ENCODE measurements at regions not wholly inside any gene's neighbourhood (a gene's known extent, or its start where the extent isn't known, plus 50 kb on each side); places are given as distances from the start of the nearest gene placed in this dataset.
"Not testable (repeated sequence)": the region's sequence is repeated elsewhere in the genome, so short reads cannot be mapped to it uniquely, and the experiment has no call there.

DNA sequence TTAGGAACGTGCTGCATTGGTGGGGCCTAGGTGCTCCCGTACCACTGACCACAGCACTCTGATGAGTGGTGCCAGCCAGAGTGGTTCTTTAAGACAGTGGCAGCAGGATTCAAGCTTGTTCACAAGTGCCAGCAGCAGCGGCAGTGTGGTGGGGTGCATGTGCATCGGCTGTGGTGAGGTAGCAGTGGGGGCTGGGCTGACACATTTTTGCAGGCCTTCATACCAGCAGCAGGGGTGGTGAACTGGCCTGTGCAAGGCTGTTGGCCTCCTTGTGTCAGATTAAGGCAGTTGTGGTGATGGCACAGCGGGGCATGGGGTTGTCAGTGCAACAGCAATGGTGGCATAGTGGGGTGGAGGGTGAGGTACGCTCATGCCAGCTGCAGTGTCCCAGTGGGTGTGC lies 131.4 kb downstream of the PABPC4L start:
- DNase-seq (no peak), ATAC-seq (no peak)
- in situ Hi-C loops (cut with MboI; ENCODE audit: low sequenced_read_pairs in 4 of 4): no loop called here
- Histone ChIP-seq H3K4me3 (no peak overlapping the region), H3K9me3 (no peaks in the 10 kb centered on the region), H3K4me1 (no peaks in the 10 kb centered on the region), H3K27me3 (no peaks in the 10 kb centered on the region), H3K27ac (no peak overlapping the region), H3K36me3 (no peaks in the 10 kb centered on the region)
- intact Hi-C loops (cut with DNase I; ENCODE audit: low total_unique reads): no loop called here
- TF ChIP-seq POLR2A (IDR thresholded peaks at IDR 0.05): no peak
- TF ChIP-seq, protein P1, sequence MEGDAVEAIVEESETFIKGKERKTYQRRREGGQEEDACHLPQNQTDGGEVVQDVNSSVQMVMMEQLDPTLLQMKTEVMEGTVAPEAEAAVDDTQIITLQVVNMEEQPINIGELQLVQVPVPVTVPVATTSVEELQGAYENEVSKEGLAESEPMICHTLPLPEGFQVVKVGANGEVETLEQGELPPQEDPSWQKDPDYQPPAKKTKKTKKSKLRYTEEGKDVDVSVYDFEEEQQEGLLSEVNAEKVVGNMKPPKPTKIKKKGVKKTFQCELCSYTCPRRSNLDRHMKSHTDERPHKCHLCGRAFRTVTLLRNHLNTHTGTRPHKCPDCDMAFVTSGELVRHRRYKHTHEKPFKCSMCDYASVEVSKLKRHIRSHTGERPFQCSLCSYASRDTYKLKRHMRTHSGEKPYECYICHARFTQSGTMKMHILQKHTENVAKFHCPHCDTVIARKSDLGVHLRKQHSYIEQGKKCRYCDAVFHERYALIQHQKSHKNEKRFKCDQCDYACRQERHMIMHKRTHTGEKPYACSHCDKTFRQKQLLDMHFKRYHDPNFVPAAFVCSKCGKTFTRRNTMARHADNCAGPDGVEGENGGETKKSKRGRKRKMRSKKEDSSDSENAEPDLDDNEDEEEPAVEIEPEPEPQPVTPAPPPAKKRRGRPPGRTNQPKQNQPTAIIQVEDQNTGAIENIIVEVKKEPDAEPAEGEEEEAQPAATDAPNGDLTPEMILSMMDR (IDR thresholded peaks at IDR 0.05 in 4 of 5, conservative IDR thresholded peaks at IDR 0.05 in 1 of 5): no peak

DNA sequence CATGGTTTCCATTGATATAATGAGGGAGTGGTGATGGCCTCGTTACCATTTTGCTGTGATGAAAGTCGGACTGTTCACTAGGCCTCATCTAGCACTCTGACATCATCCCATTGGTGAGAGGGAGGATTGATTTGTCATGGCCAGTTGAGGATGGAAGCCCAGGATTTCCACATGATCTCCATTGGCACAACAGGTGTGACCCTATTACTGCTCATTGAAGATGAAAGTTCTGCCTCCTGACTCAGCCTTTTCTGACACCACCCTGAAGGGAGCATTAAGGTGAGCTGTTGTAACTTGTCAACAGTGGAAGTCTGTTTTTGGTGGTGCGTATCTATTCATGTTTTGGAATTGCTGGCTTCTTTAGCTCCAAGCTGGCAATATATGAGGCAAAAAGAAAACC lies 144.2 kb downstream of the PABPC4L start:
- H3K9me3 ChIP-seq: no peaks in the 10 kb centered on the region
- in situ Hi-C loops (cut with MboI; ENCODE audit: low sequenced_read_pairs in 4 of 4) (no loop called here), intact Hi-C loops (cut with DNase I; ENCODE audit: low total_unique reads) (no loop called here)
- H3K36me3 ChIP-seq: no peaks in the 10 kb centered on the region
- ATAC-seq (no peak), DNase-seq (no peak)
- no peak overlapping the region for H3K4me3 ChIP-seq
- TF ChIP-seq, protein P1 (IDR thresholded peaks at IDR 0.05 in 4 of 5, conservative IDR thresholded peaks at IDR 0.05 in 1 of 5): no peak
- TF ChIP-seq POLR2A (IDR thresholded peaks at IDR 0.05): no peak
- H3K27ac ChIP-seq: no peak overlapping the region
- no peaks in the 10 kb centered on the region for H3K4me1 ChIP-seq
- no peaks in the 10 kb centered on the region for H3K27me3 ChIP-seq

- ATAC-seq; H3K36me3 ChIP-seq; H3K4me3 ChIP-seq; H3K27me3 ChIP-seq; intact Hi-C loops (cut with DNase I; ENCODE audit: low total_unique reads); DNase-seq; H3K4me1 ChIP-seq; H3K9me3 ChIP-seq; H3K27ac ChIP-seq; in situ Hi-C loops (cut with MboI; ENCODE audit: low sequenced_read_pairs in 4 of 4): not testable (repeated sequence)
Measured at GRCh38 chr4:134046221-134046620, 155.4 kb downstream of the PABPC4L start.

DNA sequence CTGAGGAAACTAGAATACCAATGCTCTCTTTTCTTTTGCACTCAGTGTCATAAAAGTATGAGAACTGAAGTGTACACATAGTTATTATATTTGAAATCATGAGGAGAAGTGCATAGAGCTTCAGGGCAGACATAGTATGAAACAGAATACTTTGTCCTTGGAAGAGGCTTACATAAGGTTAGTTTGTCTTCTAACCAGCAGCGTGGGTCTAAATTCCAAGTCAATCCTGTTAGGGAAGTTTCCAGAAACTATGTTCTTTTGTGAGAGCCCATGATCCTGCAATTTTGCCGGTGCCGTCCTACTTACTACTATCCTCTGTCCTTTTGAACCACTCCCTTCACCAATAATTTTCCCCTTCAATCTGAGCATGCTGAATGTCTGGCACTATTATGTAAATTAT lies 156.2 kb downstream of the PABPC4L start:
- no peak for TF ChIP-seq POLR2A (IDR thresholded peaks at IDR 0.05)
- TF ChIP-seq, protein P1 (IDR thresholded peaks at IDR 0.05 in 4 of 5, conservative IDR thresholded peaks at IDR 0.05 in 1 of 5): no peak
- Histone ChIP-seq H3K4me1 (no peaks in the 10 kb centered on the region), H3K4me3 (no peak overlapping the region), H3K27ac (no peak overlapping the region), H3K27me3 (no peaks in the 10 kb centered on the region), H3K36me3 (no peaks in the 10 kb centered on the region), H3K9me3 (no peaks in the 10 kb centered on the region)
- intact Hi-C loops (cut with DNase I; ENCODE audit: low total_unique reads): no loop called here
- DNase-seq (no peak), ATAC-seq (no peak)
- in situ Hi-C loops (cut with MboI; ENCODE audit: low sequenced_read_pairs in 4 of 4): no loop called here

DNA sequence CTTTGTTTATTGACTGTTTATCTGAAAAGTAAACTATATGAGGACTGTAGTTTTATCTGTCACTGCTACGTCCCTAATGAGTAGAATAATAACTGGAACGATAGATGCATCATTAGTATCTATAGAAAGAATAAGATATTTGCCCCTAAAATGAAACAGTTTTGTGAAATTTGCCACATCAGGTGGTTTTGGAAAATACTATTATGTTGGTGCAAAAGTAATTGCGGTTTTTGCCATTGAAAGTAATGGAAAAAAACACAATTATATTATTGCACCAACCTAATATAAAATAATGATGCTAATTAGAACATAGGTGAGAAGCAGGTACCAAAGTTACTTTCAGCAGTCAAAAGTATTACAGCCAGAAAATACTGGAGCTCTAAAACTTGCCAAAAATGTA lies 158.3 kb downstream of the PABPC4L start:
- Histone ChIP-seq H3K27me3 (no peaks in the 10 kb centered on the region), H3K27ac (no peak overlapping the region), H3K36me3 (no peaks in the 10 kb centered on the region), H3K4me1 (no peaks in the 10 kb centered on the region), H3K4me3 (no peak overlapping the region), H3K9me3 (no peaks in the 10 kb centered on the region)
- TF ChIP-seq, protein P1 (IDR thresholded peaks at IDR 0.05 in 4 of 5, conservative IDR thresholded peaks at IDR 0.05 in 1 of 5): no peak
- no peak for TF ChIP-seq POLR2A (IDR thresholded peaks at IDR 0.05)
- DNase-seq: no peak
- intact Hi-C loops (cut with DNase I; ENCODE audit: low total_unique reads): no loop called here
- in situ Hi-C loops (cut with MboI; ENCODE audit: low sequenced_read_pairs in 4 of 4): no loop called here
- ATAC-seq: no peak
